Hepatic stellate cell (primary cell): ENCODE measurements at regions not wholly inside any gene's neighbourhood (a gene's known extent, or its start where the extent isn't known, plus 50 kb on each side); places are given as distances from the start of the nearest gene placed in this dataset.
A peak's percentile ranks its signal among the peaks of the same experiment; 100 is the strongest.

ENCODE experiments used
- DNase-seq: peaks from one replicate; pipeline ENCODE4 v3.0.0; 2011; ENCODE audit warnings: low spot score

DNA sequence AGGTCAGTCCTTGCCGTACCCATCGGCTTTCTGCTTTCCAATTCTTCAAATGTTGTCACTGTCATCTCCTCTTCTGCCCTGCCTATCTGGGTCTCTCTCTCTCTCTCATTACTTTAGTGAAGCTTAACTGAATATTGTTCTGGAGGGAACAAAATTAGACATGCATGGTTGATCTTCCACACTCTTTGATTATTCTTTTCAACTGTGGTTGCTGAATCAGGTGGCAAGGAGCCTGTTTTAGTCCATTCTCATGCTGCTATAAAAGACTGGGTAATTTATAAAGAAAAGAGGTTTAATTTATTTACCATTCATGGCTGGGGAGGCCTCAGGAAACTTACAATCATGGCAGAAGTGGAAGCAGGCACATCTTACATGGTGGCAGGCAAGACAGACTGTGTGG is 157.9 kb downstream of the ARL4C start:
- no peak for DNase-seq

DNA sequence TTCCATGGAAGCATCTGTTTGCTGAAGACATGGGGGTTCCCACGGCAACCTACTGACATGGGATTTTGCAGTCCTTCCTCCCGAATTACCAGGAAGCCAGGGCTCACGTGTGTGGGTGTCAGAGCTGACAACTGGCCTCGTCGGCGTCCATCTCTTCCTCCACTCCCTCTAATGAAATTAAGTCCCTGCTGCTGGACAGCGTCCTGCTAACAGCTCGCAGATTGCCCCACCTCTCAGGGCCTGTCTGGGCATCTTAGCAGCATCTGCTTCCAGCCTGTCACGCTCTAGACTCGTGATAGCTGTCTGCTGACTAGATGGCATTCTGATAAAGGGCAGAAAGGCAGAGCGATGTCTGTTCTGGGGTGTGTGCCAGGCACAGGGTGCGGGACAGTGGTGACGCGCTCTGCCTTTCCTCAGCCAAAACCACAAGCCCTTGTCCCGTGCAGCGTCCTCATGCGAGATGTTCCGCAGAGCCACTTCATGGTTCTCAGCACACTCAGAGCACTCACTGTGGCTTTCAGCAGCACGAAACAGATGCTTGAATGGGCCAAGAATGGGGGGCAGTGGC is 161.1 kb downstream of the ARL4C start:
- peak; percentile 83 for DNase-seq

DNA sequence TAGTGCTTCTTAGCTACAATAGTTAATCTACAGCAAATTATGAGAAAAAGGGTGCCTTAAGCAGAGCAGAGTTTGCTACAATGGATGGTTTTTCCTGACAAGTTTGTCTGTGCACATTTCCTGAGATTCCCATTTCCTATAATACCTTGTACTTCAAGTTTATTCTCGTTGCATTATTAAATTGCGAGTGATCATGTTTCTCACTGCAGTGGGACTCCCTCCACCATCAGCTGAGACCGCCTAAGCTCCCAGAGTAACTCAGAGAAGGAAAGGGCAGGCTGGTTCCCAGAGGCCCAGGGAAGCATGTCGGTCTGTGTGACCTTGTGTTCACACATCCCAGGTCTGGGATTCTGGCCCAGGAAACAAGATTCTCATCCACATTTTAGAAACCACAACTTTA is 162.1 kb downstream of the ARL4C start:
- DNase-seq: no peak

DNA sequence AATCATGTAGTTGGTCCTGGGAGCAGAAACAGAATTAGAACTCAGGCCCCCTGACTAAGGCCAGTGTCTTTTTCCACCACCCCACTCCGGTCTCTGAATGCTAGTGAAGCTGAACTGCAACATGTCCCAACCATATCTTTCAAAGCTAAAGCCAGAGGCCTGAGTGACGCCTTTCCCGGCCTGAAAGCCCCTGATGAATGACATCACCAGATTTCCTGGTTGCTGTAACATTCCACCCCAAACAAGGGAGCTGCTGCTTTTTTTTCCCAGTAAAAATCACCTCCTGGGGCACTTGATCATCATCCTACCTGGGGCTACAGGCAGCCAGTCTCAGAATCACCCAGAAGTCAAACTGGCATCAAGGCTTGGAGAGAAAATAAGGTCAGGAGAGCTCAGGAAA is 162.7 kb downstream of the ARL4C start:
- no peak for DNase-seq

DNA sequence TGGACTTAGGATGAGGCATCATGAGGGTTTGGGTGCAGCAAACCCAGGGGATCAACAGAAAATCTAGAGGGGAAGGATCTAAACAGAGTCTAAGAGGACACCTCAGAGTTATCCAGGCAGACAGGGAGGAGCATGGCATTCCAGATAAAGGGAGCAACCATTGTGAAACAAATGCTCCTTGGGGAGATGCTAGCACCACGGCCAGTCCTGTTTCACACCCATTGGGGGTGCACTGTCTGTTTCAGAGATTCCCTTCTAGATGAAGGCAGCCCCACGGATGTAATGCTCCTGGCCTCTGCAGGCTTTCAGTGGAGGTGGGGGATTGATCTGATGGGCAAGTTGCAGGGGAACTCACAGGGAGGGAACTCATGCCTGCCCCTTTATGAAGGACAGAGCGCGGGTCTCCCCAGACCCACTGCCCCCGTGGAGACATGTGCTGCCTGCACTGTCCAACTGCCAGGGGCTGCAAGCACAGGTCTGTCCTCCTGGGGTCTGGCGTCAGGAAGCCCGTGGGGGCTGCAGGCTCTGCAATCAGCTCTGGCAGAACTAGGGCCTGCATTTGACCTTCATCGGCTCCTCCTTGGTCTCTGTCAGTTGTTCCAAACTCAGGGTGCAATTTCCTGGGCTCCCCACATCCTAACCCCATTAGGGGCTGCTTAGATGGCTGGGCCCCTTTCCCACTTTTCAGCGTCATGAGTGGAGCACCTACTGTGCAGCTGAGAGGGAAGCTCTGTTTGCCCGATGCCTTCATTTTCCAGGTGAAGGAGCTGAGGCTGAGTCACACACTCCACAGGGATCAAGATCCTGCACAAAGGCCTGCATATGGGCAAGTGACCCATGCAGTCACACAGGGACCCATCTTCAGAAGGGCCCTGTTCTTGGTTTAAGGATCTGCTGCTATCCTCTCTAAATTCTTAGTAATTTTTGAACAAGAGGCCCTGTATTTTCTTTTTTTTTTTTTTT is 163.4 kb downstream of the ARL4C start:
- no peak for DNase-seq

DNA sequence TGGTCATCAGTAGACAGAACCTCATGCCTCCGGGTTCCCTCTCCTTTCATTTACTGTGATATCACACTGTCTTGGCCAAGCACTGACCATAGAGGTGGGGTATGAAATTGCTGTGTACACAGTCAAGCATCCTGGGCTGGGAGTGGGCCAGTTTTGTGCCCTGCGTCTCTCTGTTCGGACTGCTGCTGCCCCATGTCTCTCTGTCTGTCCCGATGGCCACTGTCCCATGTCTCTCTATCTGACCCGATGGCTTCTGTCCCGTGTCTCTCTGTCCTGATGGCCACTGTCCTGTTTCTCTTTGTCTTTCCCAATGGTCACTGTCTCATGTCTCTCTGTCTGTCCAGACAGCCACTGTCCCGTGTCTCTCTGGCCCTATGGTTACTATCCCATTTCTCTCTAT is 164.9 kb downstream of the ARL4C start:
- DNase-seq: no peak

DNA sequence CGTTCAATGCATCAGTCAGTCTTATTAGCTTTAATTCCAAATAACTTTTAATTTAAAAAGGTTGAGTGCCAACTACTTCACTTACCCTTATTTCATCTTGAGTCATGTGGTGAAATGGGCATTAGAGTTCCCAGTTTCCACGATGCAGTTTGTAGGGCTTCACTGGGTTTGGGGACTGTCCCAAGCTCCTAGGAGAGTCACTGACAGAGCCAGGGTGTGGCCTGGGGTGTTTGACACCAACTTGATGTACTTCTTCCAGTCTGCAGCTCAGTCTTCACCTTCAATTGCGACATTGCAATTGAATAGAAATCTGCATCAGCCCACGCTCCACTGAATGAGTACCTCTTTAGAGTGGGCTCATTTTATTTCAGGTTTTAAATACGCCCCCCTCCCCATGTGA is 165.3 kb downstream of the ARL4C start:
- DNase-seq: no peak

DNA sequence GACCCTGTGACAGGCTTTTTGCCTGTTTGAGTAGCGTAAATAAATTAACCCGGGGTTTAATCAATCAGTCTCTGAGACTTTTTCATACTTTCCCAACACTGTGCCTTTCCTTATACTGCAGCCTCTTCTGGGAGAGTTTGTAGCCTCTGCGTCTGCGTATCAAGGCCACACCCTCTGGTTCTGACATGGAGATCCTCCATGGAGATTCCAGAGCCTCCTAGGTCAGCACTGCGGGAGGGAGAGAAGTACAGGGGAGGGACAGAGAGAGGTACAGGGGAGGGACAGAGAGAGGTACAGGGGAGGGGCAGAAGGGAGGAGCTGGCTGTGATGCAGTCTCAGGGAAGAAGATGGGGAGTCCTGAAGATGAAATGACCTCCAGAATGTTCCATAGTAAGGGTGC is 166.0 kb downstream of the ARL4C start:
- no peak for DNase-seq

DNA sequence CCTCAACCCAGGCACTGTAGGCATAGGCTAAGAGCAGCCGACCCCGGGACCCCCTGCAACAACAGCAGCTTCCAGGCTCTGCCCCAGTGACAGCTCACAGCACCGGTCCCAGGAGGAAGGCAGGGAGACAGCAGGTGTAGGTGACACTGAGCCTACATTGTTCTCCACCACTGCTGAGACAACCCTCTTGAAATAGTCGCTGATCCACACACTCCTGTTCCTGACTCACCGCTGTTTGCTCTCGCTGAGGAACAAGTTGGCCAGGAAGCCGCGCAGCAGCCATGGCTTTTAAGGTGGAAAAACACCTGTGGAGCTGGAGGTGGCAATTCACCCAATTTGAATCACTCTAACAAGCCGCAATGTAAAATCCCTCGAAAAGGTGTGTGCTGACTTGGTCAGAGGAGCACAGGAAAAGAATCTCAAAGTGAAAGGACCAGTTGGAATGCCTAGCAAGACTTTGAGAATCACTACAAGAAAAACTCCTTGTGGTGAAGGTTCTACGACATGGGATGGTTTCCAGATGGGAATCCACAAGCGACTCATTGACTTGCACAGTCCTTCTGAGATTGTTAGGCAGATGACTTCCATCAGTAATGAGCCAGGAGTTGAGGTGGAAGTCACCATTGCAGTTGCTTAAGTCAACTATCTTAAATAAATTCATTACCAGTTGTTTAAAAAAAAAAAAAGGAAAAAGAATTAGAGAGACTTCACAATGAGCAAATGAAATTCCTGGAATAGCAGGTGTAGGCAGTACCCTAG is 167.5 kb downstream of the ARL4C start:
- DNase-seq: no peak

DNA sequence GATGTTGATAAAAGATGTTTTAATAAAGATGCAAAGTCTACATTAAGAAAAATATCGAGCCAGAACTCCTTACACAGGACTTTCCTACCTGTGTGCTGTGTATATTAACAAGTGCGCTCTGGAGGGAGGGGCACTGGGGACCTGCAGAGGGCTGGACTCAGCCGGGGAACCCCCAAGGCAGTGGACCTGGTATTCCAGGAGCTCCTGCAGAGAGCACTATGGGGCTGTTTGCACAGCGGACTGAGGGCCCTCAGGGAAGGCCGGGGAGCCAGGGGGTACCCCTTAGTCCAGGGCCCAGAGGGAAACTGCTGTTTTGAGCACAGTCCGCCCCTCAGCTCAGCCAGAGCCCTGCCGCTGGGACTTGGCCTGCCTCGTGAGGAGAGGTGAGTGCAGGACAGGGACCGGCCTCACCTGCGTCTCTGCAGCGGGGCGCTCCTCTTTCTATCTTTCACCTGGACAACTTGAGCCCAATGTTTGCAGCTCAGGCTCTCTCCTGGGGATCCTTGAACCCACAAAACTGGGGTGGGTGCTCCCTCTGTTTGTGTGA is 168.4 kb downstream of the ARL4C start:
- DNase-seq: no peak

DNA sequence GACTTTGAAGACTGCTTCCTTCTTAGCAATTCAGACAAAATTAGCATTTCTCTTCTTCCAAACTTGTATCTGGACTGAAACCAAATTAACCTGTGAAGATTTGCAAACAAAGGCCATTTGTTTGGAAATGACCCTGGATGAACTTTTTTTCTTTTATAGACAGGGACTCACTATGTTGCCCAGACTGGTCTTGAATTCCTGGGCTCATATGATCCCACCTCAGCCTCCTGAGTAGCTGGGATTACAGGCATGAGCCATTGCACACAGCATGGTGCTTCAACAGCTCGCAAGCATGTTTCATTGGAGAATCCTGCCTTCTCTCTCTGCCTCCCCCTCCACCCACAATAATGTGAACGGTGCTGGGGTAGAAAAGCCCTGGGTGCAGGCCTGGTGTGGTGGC is 170.2 kb downstream of the ARL4C start:
- DNase-seq: no peak

DNA sequence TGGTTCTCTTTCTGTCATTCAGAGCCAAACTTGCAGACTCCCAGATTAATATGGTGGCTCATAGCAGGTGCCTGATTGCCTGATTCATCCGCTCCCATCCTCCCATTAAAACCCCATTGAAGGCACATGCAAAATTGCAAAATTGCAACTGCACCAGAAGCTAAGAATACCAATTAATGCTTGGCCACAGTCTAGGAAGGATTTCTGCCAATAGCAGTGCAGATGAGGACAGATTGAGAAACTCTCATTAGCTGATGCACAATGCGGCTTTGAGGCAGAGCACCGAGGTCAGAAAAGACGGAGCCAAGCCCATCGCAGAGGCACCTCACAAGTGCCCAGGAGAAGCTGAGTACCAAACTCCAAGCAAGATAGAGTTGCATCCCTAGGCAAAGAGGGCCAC is 172.8 kb downstream of the ARL4C start:
- DNase-seq: no peak

DNA sequence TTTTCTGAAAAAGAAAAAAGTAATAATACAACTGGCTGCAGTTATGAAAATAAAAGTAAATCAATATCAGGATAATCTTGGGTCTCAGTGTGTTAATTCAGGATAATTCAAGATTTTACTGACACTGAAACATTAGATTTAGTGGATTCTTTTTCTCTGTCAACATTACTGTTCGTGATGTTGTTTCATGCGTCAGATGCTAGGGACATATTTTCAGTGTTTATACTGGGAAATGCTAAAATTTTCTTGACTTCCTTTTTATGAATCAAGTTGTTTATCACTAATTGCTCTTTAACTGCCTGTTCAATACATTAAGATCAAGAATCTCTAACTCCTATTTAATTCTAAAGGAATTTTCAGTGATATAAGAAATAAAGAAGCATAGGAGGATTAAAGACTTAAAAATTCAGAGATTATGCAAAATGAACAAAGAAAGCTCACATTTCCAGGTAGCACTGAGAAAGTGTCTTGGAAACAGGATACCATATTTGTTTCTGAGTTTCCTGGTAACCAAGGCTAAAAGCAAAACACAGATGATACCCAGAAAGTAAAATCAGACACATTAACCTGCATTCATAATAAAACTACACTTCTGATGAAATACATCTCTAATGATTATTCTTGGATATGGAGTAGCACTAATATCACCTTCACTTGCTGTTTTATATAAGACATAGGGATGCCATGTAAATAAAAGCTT is 174.0 kb downstream of the ARL4C start:
- no peak for DNase-seq

DNA sequence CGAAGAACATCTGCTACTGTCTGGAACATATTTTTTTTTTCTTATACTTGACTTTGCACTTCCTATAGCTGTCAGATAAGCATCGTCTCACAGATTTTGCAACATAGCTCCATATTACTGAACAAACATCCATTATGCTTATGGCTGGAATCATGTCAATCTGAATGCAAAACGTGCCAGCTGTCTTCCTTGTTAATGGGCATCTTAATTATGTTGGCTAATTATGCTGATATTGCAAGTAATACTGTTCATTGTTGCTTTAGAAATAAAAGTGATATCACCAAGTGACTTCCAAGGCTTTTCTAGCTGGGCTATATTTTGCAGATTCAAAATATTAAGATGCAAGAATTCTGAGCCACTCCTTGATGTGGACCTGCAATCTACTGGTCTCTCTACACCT is 176.8 kb downstream of the ARL4C start:
- DNase-seq: no peak

DNA sequence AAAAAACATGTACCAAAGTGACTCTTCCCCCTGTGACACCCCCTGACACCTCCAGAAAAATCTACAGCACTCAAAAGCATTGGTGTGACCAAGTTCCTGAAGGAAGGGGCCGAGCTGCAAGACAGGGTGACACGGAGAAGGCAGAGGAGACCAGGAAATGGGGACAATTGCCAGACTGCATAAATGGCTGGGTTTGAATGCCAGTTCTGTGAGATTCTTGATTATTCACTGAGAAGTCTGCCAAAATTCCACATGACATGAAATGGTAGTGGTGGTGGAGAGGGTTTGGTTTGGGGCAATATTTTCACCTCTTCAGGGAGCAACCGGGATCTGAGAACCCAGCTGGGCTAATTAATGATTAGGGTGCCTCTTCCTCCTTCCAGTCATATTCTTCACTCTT is 178.5 kb downstream of the ARL4C start:
- DNase-seq: no peak

DNA sequence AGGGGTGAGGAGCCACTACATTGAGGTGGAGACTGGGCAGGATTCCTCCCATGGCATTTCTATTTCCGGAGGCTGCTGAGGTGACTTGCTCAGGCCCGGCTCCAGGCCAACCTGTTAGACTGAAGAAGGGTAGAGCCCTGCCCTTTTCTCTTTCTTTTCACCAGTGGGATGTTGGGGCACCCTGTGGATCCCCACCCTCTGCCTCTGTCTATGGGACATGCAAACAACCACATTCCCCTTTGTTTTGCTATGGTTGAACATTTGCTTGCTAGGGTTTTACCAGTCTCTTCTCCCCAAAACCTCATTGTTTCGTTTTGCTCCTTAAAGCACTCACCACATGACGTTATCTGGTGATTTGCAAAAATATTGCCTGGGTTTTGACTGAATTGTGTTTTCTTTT is 183.3 kb downstream of the ARL4C start:
- no peak for DNase-seq

DNA sequence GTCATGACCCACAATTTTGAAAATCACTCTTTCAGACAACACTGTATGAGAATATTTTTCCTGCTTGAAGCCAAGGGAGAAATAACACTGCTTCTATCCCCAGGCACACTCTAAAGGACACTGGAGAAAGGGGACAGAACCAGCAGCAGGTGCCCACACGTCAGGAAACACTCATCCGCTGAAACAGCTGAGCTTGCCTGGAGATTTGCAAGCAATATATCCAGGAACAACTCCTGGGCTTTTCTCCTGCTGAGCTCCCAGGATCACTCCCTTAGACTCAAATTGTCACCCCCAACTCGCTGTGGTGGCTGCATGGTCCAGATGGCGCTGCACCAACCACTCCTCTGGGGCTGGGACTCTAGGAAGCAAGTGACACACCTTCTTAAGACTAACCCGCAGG is 186.7 kb downstream of the ARL4C start:
- DNase-seq: no peak

DNA sequence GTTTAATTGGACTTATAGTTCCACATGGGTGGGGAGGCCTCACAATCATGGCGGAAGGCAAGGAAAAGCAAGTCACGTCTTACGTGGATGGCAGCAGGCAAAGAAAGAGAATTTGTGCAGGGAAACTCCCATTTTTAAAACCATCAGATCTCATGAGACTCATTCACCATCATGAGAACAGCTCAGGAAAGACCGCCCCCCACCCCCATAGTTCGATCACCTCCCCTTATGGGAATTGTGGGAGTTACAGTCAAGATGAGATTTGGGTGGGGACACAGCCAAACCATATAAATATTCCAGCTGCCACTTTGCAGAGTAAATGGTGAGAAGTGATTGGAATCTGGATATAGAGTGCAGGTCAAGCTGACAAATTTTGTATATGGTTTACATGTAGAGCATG is 187.4 kb downstream of the ARL4C start:
- DNase-seq: no peak

DNA sequence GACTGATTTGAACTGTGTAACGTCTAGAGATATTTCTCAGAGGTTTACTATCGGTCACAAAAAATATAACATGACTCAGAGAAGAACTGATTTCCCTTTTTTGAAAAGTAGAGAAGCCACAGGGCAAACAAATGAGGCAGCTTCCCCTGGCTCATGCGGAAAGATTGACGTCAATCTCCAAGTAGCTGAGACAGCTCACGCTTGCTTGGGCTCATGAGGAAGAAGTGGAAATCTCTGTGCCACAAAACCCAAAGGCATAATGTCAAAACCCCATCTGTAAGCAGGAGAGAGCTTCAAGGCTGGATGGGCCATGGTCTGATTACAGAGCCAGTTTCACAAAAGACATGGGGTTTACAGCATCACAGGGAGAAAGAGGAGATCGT is 188.1 kb downstream of the ARL4C start:
- DNase-seq: no peak

DNA sequence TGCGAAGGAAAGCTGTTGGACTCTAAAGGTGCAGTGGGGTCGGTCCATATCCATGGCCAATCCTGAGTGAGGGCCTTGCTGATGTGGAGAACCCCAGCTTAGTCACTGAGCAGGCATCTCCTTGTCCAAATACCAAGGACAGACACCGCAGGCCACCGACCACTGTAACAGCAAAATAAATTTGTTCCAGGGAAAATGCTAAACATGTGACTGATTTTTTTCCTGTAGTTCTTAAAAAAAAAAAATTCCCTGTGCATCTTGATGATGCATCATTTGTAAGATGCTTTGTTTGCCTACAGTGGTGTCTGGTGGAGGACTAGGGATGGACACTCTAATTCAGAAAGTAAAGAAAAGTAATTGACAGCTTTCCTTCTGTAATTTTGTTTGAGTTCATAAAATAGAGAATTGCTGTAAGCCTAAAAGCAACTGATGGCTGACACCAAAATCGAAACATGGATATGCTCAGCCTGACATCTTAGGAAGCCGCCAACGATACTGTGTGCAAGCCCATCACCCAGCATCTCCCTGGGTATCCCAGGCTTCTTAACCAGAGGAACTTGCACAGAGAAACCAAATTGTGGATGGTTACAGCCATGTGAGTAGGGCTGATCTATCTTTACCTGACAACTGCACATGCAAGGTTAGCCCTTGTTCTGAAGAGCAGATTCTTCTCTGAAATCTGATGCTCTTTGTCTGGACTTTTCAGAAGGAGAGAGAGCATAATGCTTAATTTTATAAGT is 188.6 kb downstream of the ARL4C start:
- DNase-seq: no peak

DNA sequence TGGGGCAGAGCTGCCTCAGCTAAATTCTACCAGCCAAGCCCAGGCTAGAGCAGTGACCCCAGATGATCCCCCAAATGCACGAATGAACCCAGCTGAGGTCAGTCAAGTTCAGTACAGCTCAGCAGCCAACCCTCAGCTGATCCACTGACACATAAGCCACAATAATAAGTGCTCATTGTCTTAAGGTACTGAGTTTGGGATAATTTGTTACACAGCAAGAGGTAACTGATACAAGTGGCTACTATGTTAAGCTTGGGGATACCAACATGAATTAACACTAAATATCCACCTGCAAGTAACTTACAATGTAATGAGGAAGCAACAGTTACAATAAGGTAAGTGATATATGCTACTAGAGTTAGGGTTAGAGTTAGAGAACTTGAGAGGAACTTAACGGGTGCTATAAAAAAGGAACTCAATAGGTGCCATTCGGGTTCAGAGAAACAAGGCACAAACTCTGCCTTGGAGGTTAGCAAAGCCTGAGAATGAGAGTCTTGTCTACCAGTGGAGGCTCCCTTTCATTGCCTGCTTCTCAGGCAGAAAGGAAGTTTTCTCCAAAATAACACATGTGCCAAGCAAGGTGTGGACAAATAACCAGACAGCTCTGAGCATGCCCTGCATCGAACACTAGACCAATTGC is 189.4 kb downstream of the ARL4C start:
- DNase-seq: no peak
